ENCODE measurements at regions not wholly inside any gene's neighbourhood (a gene's known extent, or its start where the extent isn't known, plus 50 kb on each side); places are given as distances from the start of the nearest gene placed in this dataset.

DNA sequence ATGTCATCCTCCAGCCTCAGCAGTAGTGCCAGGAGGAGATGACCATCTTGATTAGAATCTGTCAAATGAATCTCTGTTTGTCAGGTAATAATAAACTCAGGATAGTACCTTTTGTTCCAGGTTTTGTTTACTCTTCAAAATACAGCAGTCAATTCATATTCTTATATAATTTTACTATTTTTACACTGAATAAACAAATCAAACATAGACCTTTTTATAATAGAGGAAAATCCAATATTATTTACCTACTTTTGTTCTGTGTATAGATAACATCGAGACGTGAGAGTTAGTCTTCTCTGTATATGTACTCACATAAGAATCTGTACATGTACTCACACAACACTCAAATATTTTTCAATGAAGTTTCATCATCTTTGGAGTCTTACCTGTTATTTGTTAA, 365.4 kb upstream of the EPHA5 start:
- no peaks in the 10 kb centered on the region for H4K20me1 ChIP-seq (ENCODE audit: control insufficient read depth, extremely low read depth, insufficient read depth, low read length)
- TF ChIP-seq EZH2 (IDR thresholded peaks at IDR 0.05; ENCODE audit: low read length) (no peak), CTCF (optimal IDR thresholded peaks at IDR 0.05 in 1 of 3, IDR thresholded peaks at IDR 0.05 in 1 of 3, conservative IDR thresholded peaks at IDR 0.05 in 1 of 3; ENCODE audit: extremely low read depth in 1 of 3, insufficient read depth in 2 of 3, low read length in 3 of 3) (no peak)

DNA sequence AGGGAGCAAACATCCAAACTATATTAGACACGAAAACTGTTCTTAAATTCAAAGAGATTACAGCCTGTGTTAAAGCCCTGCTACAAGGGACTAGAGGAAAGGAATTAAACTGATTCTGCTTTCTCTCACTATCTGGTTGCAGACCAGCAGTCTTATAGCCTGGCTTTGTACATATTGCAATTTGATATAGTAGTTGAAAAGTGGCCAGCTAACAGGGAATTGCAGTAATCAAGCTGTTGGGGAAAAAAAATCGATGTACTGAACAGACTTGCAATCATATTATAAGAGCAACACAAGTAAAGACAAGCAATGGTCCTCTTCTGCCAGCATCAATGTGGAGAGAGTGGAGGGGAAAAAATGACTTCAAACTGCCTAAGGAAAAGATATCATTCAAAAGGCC, 364.4 kb upstream of the EPHA5 start:
- H3K9me1 ChIP-seq (ENCODE audit: control insufficient read depth, extremely low read depth, insufficient read depth, low read length), result no peaks in the 10 kb centered on the region
- DNase-seq (ENCODE audit: low read depth, low spot score), result no peak
- FAIRE-seq, result no peak
- H3K79me2 ChIP-seq (ENCODE audit: control insufficient read depth, insufficient read depth, low read length), result no peaks in the 10 kb centered on the region
- no peak overlapping the region for H3K9ac ChIP-seq (ENCODE audit: control insufficient read depth, extremely low read depth, insufficient read depth, low read length)
- TF ChIP-seq CTCF (optimal IDR thresholded peaks at IDR 0.05 in 1 of 3, IDR thresholded peaks at IDR 0.05 in 1 of 3, conservative IDR thresholded peaks at IDR 0.05 in 1 of 3; ENCODE audit: extremely low read depth in 1 of 3, insufficient read depth in 2 of 3, low read length in 3 of 3), result no peak
- TF ChIP-seq EZH2 (IDR thresholded peaks at IDR 0.05; ENCODE audit: low read length), result no peak
- no peaks in the 10 kb centered on the region for H4K20me1 ChIP-seq (ENCODE audit: control insufficient read depth, extremely low read depth, insufficient read depth, low read length)
- dilution Hi-C loops (cut with MboI; ENCODE audit: extremely low pct_ligation_motif_present, low sequenced_read_pairs), result no loop called here
- no peaks in the 10 kb centered on the region for H3K36me3 ChIP-seq (ENCODE audit: control insufficient read depth in 2 of 2, extremely low read depth in 1 of 2, insufficient read depth in 2 of 2, low read length in 2 of 2)
- H3K27me3 ChIP-seq (ENCODE audit: control insufficient read depth, extremely low read depth, insufficient read depth, low read length), result no peaks in the 10 kb centered on the region
- no peak overlapping the region for H2AFZ ChIP-seq (ENCODE audit: control insufficient read depth, low read length)
- no peaks in the 10 kb centered on the region for H3K9me3 ChIP-seq (ENCODE audit: control insufficient read depth, low read depth, low read length)
- no peak overlapping the region for H3K4me2 ChIP-seq (ENCODE audit: control insufficient read depth, extremely low read depth, insufficient read depth, low read depth, low read length)
- H3K4me3 ChIP-seq (ENCODE audit: control insufficient read depth in 2 of 3, extremely low read depth in 1 of 3, insufficient read depth in 2 of 3, low read depth in 1 of 3, low read length in 3 of 3), result no peak overlapping the region
- H3K27ac ChIP-seq (ENCODE audit: control insufficient read depth, insufficient read depth, low read length), result no peak overlapping the region
- H3K4me1 ChIP-seq (ENCODE audit: control insufficient read depth, extremely low read depth, insufficient read depth, low read length), result no peaks in the 10 kb centered on the region

More for the DNA sequence above, 365.4 kb upstream of the EPHA5 start:
- Histone ChIP-seq H3K9me3 (ENCODE audit: control insufficient read depth, low read depth, low read length) (no peaks in the 10 kb centered on the region), H3K36me3 (ENCODE audit: control insufficient read depth in 2 of 2, extremely low read depth in 1 of 2, insufficient read depth in 2 of 2, low read length in 2 of 2) (no peaks in the 10 kb centered on the region), H3K79me2 (ENCODE audit: control insufficient read depth, insufficient read depth, low read length) (no peaks in the 10 kb centered on the region), H3K9me1 (ENCODE audit: control insufficient read depth, extremely low read depth, insufficient read depth, low read length) (no peaks in the 10 kb centered on the region), H3K4me2 (ENCODE audit: control insufficient read depth, extremely low read depth, insufficient read depth, low read depth, low read length) (no peak overlapping the region), H3K4me1 (ENCODE audit: control insufficient read depth, extremely low read depth, insufficient read depth, low read length) (no peaks in the 10 kb centered on the region), H3K27ac (ENCODE audit: control insufficient read depth, insufficient read depth, low read length) (no peak overlapping the region), H3K4me3 (ENCODE audit: control insufficient read depth in 2 of 3, extremely low read depth in 1 of 3, insufficient read depth in 2 of 3, low read depth in 1 of 3, low read length in 3 of 3) (no peak overlapping the region), H3K9ac (ENCODE audit: control insufficient read depth, extremely low read depth, insufficient read depth, low read length) (no peak overlapping the region), H2AFZ (ENCODE audit: control insufficient read depth, low read length) (no peak overlapping the region), H3K27me3 (ENCODE audit: control insufficient read depth, extremely low read depth, insufficient read depth, low read length) (no peaks in the 10 kb centered on the region)
- dilution Hi-C loops (cut with MboI; ENCODE audit: extremely low pct_ligation_motif_present, low sequenced_read_pairs), result no loop called here
- DNase-seq (ENCODE audit: low read depth, low spot score) (no peak), FAIRE-seq (no peak)

Data from keratinocyte (primary cell).